BLaER1 treated with 17β-estradiol and CSF1 and Interleukin-3, amounts not matched to agents 10 nM and 100 nM (cell line): ENCODE measurements at regions not wholly inside any gene's neighbourhood (a gene's known extent, or its start where the extent isn't known, plus 50 kb on each side); places are given as distances from the start of the nearest gene placed in this dataset.

Experiments
- H3K27ac ChIP-seq, 11 experiments: shearing (Covaris generic); formaldehyde crosslinking; 2 replicates each; pipeline ENCODE4 v1.8.1; 2022
- H3K27me3 ChIP-seq, 11 experiments: shearing (Covaris generic); formaldehyde crosslinking; 2 replicates each; pipeline ENCODE4 v1.8.1; 2022
- H3K36me3 ChIP-seq, 11 experiments: shearing (Covaris generic); formaldehyde crosslinking; 2 replicates each; pipeline ENCODE4 v1.8.1; 2022
- H3K4me1 ChIP-seq, 10 experiments: shearing (Covaris generic); formaldehyde crosslinking; 2 replicates each; pipeline ENCODE4 v1.8.1; 2022
- H3K4me2 ChIP-seq, 11 experiments: shearing (Covaris generic); formaldehyde crosslinking; 2 replicates each; pipeline ENCODE4 v1.8.1; 2022
- H3K4me3 ChIP-seq, 10 experiments: shearing (Covaris generic); formaldehyde crosslinking; 2 replicates each; pipeline ENCODE4 v1.8.1; 2022
- H3K9ac ChIP-seq, 11 experiments: shearing (Covaris generic); formaldehyde crosslinking; 2 replicates each; pipeline ENCODE4 v1.8.1; 2022
- H3K9me3 ChIP-seq, 11 experiments: shearing (Covaris generic); formaldehyde crosslinking; replicated peaks in 1 of 11; 2 replicates each; pipeline ENCODE4 v1.8.1; 2022
- H4K20me1 ChIP-seq, 11 experiments: shearing (Covaris generic); formaldehyde crosslinking; 2 replicates each; pipeline ENCODE4 v1.8.1; 2022
- Cebpa-rat ChIP-seq, 11 experiments: shearing (Covaris generic); IDR thresholded peaks; 2 replicates each; pipeline ENCODE4 v1.8.1; 2022

DNA sequence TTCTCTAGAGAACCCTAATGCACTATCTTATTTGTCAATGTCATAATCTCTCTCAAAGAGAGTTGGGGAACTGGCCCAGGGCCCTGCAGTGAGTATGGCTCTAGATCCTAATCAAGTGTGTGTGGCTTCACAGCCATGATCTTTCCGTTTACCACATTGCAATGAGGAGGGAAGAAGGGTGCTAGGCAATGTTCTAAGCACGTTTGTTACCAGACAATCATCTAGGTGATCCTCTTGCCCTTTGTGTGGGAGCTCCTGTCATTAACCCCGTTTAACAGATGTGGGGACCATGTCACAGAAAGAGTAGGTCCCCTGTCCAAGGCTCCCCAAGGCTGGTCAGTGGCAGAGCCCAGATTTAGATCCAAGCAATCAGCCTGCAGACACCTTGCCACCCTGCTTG, 128.2 kb upstream of the IRX4 start:
- Histone ChIP-seq H3K4me3 (no peak overlapping the region), H3K4me2 (no peak overlapping the region), H3K27me3 (peaks cover 0 to 21% (median 0%) of the 10 kb centered on the region in 11 experiments; a peak in 5 of 22 replicates), H3K9ac (no peak overlapping the region), H3K9me3 (no peaks in the 10 kb centered on the region), H4K20me1 (no peaks in the 10 kb centered on the region), H3K36me3 (no peaks in the 10 kb centered on the region), H3K4me1 (peaks cover 11 to 31% (median 21%) of the 10 kb centered on the region in 10 experiments; a peak in 17 of 20 replicates), H3K27ac (no peak overlapping the region)
- no peak for TF ChIP-seq Cebpa-rat (IDR thresholded peaks at IDR 0.05)

DNA sequence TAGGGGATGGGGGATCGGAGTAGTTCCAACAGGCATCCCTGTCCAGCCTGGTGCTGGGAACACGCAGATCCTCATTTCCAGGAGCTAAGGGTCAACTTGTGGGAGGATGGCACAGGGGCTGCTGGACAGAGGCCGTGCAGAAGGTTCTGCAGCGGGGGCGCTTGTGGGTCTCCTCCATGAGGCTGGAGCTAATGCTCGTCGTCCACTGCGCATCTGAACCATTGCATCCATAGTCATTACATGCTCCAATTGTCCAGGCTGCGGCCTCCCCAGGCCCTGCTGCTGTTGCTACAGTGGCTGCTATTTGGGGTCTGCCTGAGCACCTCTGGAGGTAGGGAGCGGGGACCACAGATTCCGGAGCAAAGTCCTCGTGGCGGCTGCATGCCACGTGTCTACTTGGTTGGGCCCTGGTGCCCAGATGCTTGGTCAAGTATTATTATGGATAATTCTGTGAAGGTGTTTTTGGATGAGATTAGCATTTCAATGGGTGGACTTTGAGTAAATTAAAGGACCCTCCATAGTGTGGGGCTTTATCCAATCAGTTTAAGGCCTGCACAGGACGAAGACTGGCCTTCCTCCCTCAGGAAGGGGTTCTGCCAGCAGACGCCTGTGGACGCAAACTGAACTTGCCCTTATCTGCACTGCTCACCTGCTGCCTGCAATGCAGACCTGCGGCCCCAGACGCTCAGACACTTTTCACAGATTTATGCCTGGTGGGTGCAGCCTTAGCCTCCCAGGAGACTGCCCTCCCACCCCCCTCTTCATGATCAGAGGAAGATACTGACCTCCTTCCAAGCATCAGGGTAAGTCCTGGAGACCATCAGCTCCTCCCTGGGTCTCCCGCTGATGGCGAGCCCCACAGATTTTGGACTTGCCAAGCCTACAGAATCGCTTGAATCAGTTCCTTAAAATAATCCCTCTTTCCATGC, 127.5 kb upstream of the IRX4 start:
- Histone ChIP-seq H3K36me3 (no peaks in the 10 kb centered on the region), H3K4me1 (peaks cover 11 to 33% (median 21%) of the 10 kb centered on the region in 10 experiments; a peak in 17 of 20 replicates), H4K20me1 (no peaks in the 10 kb centered on the region), H3K4me3 (no peak overlapping the region), H3K9me3 (no peaks in the 10 kb centered on the region), H3K27ac (no peak overlapping the region), H3K9ac (no peak overlapping the region), H3K27me3 (peaks cover 0 to 28% (median 0%) of the 10 kb centered on the region in 11 experiments; a peak in 6 of 22 replicates), H3K4me2 (peak overlapping the region in 4 of 11 experiments; percentile 25 to 58 (median 43); a peak in 6 of 22 replicates)
- no peak for TF ChIP-seq Cebpa-rat (IDR thresholded peaks at IDR 0.05)

DNA sequence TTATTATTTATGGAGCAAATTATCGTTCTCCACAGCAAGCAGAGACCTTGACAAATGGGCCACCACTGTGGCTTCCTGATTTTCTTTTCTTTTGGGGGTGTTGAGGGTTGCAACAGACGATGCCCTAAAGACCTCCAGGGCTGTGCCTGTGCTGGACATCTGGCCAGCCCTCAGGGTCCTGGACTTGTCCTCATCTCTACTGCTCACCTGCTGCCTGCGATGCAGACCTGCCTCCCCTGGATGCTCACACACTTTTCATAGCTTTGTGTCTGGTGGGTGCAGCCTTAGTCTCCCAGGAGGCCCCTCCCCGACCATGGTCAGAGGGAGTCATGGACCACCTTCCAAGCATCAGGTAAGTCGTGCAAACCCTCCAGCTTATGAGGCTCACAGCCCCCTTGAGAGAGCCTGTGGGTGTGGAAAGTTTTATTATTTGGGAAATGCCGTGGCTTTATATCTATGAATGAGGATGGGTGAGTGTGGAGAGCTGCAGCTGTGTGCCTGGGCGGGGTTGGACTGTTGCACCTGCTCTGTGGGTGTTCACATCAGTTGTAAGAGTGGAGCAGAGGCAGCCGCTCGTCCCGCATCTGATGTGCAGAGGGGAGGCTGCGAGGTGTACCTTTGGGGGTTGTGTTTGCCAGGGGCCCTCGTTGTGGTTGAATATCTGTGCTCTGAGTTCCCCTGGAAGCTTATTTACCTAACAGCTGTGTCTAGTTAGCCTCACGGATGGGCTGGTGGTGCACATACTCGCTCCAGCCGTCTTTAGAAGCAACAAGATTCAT, 126.3 kb upstream of the IRX4 start:
- Histone ChIP-seq H3K27me3 (peaks cover 0 to 40% (median 0%) of the 10 kb centered on the region in 11 experiments; a peak in 8 of 22 replicates), H4K20me1 (no peaks in the 10 kb centered on the region), H3K36me3 (no peaks in the 10 kb centered on the region), H3K4me1 (peaks cover 11 to 33% (median 21%) of the 10 kb centered on the region in 10 experiments; a peak in 17 of 20 replicates), H3K9ac (no peak overlapping the region), H3K9me3 (no peaks in the 10 kb centered on the region), H3K27ac (no peak overlapping the region), H3K4me3 (no peak overlapping the region), H3K4me2 (peak overlapping the region in 8 of 11 experiments; percentile 25 to 58 (median 43); a peak in 12 of 22 replicates)
- no peak for TF ChIP-seq Cebpa-rat (IDR thresholded peaks at IDR 0.05)

DNA sequence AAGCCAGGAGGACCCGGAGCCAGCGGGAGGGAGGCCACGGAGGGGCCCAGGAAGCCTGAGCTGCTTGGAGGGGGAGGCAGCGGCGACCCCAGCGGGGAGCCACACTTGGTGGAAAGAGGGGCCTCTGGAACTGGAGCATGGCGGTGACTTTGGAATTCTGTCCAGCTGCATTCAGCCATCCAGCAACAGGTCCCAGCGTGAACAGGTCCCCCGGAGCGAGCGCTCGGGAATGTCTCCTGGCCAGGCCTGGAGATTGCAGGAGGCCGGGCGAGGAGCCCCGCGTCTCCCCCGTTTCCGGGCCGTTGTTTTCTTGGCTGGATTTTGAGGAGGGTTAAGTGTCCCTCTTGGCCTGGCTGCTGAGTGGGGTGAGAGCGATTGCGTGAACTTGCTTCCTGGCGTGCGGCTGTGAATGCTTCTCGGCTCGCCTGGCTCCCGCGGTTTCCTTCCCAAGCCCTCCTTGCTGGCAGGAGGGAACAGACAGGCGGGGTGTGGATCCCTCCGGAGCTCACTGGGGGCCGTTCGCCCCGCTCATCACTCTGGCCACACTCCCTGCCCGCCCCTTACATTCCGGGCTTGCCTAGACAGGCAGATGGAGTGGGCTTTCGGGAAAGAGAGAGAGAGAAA, 125.3 kb upstream of the IRX4 start:
- no peaks in the 10 kb centered on the region for H4K20me1 ChIP-seq
- no peaks in the 10 kb centered on the region for H3K9me3 ChIP-seq
- no peak overlapping the region for H3K9ac ChIP-seq
- no peak overlapping the region for H3K27ac ChIP-seq
- no peak for TF ChIP-seq Cebpa-rat (IDR thresholded peaks at IDR 0.05)
- no peaks in the 10 kb centered on the region for H3K36me3 ChIP-seq
- no peak overlapping the region for H3K4me2 ChIP-seq
- H3K27me3 ChIP-seq, result peaks cover 0 to 46% (median 0%) of the 10 kb centered on the region in 11 experiments; a peak in 8 of 22 replicates
- no peak overlapping the region for H3K4me3 ChIP-seq
- H3K4me1 ChIP-seq, result peaks cover 3 to 26% (median 12%) of the 10 kb centered on the region in 10 experiments; a peak in 15 of 20 replicates

DNA sequence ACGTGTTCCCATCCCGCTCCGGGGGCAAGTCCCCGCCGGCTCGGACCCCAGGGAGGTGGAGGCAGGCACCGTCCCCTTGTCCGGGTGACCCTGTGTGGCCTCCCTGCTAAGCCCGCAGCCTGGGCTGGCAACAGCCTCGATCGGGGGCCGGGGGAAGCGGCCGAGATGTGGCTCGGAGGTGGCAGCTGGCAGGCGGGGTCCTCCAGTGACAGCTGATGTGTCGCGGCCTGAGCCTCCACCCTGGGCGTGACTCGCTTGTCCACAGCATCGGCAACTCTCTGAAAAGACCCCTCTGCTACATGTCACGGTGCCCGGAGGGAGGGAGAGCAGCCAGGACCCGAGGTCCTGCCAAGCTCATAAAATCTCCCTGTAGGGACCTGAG, 124.8 kb upstream of the IRX4 start:
- no peaks in the 10 kb centered on the region for H3K36me3 ChIP-seq
- H3K27ac ChIP-seq, result no peak overlapping the region
- peaks cover 0 to 46% (median 0%) of the 10 kb centered on the region in 11 experiments; a peak in 8 of 22 replicates for H3K27me3 ChIP-seq

DNA sequence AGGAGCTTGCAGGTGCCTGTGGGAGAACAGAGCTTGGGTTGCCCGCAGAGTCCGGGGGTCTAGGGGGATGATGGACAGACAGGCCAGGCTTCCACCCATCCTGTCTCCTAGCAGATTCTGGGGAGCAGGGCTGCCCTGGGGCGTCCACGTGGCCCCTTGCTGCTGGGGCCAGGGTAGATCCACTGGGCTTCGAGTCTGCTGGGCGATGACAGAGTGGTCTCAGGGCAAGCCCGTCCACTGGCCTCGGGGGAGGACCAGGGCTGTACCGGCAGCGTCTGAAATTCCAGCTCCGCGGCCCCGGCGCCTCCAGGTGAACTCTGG, 124.2 kb upstream of the IRX4 start:
- peaks cover 0 to 35% (median 17%) of the 10 kb centered on the region in 10 experiments; a peak in 16 of 20 replicates for H3K4me1 ChIP-seq
- no peaks in the 10 kb centered on the region for H3K36me3 ChIP-seq
- no peaks in the 10 kb centered on the region for H3K9me3 ChIP-seq
- no peak for TF ChIP-seq Cebpa-rat (IDR thresholded peaks at IDR 0.05)
- no peak overlapping the region for H3K4me2 ChIP-seq
- H3K27ac ChIP-seq, result no peak overlapping the region
- H3K4me3 ChIP-seq, result no peak overlapping the region
- H3K27me3 ChIP-seq, result peaks cover 0 to 46% (median 0%) of the 10 kb centered on the region in 11 experiments; a peak in 8 of 22 replicates
- H4K20me1 ChIP-seq, result no peaks in the 10 kb centered on the region
- no peak overlapping the region for H3K9ac ChIP-seq

More for the DNA sequence above, 124.8 kb upstream of the IRX4 start:
- Histone ChIP-seq H4K20me1 (no peaks in the 10 kb centered on the region), H3K4me2 (no peak overlapping the region), H3K9ac (no peak overlapping the region), H3K4me3 (no peak overlapping the region), H3K4me1 (peaks cover 0 to 29% (median 11%) of the 10 kb centered on the region in 10 experiments; a peak in 14 of 20 replicates), H3K9me3 (no peaks in the 10 kb centered on the region)
- TF ChIP-seq Cebpa-rat (IDR thresholded peaks at IDR 0.05), result no peak

DNA sequence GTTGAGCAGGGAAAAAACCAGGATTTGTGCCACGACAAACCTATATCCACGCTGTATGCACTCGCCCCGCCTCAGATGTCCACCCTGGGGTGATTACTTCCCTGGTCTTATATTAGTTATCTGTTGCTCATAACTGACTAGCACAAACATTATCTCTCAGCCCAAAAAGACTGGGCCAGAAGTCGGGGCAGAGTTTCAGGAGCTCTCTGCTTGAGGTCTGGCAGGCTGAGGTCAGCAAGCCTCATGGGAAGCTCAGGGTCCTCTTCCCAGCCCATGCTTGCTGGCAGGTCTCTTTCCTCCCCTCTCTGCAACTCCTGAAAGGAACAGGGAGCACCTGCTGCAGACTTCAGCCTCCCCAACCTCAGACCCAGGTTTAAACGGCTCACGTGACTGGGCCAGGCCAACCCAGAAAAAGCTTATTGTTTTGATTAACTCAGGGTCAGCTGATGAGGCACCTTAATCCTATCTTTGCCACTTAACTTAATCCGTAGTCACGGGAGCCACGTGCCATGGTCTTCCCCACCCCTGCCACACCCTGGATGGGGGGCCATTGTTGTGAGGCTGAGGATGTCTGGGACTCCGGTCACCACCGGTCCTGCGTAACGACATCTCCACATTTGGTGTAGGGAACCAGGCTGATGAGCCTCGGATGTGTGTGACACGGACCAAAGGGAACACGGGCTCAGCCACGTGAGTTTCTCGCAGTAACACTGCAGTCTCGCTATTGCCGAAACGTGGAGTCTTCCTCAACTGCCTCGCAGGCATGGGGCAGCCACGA, 123.7 kb upstream of the IRX4 start:
- H3K4me1 ChIP-seq, result peaks cover 2 to 40% (median 22%) of the 10 kb centered on the region in 10 experiments
- no peak for TF ChIP-seq Cebpa-rat (IDR thresholded peaks at IDR 0.05)
- no peak overlapping the region for H3K9ac ChIP-seq
- no peaks in the 10 kb centered on the region for H4K20me1 ChIP-seq
- H3K4me2 ChIP-seq, result no peak overlapping the region
- H3K27me3 ChIP-seq, result peaks cover 0 to 46% (median 0%) of the 10 kb centered on the region in 11 experiments; a peak in 8 of 22 replicates
- H3K27ac ChIP-seq, result no peak overlapping the region
- no peak overlapping the region for H3K4me3 ChIP-seq
- H3K36me3 ChIP-seq, result no peaks in the 10 kb centered on the region
- no peaks in the 10 kb centered on the region for H3K9me3 ChIP-seq
